Amniotic epithelial cell (primary cell): ENCODE measurements at regions not wholly inside any gene's neighbourhood (a gene's known extent, or its start where the extent isn't known, plus 50 kb on each side); places are given as distances from the start of the nearest gene placed in this dataset.
A peak's percentile ranks its signal among the peaks of the same experiment; 100 is the strongest.

Experiments used
- DNase-seq: peaks from one replicate; pipeline ENCODE4 v3.0.0-alpha.2; 2010; ENCODE audit warnings: low read depth

DNA sequence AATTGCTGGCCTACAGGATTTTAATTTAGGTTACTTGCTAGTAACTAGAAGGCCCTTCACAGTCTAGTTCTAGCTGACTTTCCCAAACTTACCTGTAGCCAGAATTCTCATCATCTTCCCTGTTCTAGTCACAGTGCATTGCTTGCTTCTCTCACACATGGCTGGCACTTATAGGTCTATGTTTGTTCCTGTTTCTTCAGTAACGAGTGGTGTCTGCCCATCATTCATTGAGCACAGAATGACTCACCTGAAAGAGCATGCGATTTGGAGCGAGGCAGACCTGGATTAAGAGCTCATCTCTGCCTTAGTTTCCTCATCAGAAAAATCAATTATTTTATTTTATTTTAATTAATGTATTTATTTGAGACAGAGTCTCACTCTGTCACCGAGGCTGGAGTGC is 201.7 kb upstream of the ANK2 start:
- no peak for DNase-seq

GRCh38 chr4:112848911-112849310 is 200.5 kb upstream of the ANK2 start:
- no peak for DNase-seq

- DNase-seq = no peak
These were observed 196.9 kb upstream of the ANK2 start for GRCh38 chr4:112852601-112853000.

- peak; percentile 4 for DNase-seq
These were observed 195.7 kb upstream of the ANK2 start for GRCh38 chr4:112853662-112854256.

DNA sequence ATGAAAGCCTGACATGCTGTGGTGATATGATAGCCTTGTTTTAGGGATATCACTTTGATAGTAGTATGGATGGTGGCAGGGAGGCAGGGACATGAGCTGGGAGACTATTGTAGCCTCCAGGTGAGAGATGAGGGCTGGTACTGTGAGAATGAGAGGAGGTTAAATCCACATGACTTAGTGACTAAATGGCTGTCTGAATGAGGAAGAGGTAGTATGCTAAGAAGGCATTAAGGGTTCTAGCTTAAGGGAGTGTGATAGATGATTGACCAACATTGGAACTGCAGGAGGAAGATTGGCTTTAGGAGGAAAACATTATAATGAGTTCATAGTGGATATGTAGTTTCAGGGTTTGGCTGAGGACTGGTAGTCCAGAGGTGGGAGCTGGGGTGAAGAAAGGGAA is 195.0 kb upstream of the ANK2 start:
- no peak for DNase-seq

DNA sequence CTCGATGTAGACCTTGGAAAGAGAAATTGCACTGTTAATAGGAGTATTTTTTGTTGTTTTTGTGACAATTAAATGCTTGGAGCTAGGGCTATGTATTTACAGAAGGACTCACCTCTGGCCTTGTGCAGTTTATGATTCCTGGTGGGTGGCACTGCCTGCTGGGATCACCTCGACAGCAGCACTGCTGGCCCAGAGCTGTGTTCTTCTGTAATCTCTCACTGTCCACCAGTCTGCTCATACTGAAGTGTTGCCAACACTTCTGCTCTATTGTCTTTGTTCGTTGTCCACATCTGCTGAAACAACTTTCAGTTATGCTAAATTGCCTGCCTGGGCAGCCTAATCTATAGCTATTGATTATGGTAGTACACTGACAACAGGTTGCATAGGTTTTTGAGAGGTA is 194.4 kb upstream of the ANK2 start:
- DNase-seq = no peak

- DNase-seq = peak; percentile 88
These were observed 192.0 kb upstream of the ANK2 start for GRCh38 chr4:112857461-112857860.

DNA sequence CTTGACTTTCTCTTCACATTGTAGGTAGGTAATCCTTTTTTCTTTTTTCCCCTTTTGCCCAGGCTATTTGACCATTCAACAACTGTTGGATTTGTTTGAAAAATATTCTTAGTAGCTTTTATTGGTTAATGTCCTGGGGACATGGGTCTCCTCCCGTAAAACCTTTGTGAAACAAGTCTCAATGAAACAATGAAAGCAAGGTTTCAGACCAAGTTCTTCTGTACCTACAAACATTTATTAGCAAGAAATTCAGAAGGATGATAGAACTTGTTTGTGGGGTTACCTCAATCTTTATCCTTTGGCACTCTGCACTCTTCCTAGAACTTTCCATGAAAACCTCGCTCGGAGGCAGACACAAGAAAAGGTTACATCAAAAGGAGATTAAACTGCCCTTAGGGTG is 190.7 kb upstream of the ANK2 start:
- DNase-seq = no peak

DNA sequence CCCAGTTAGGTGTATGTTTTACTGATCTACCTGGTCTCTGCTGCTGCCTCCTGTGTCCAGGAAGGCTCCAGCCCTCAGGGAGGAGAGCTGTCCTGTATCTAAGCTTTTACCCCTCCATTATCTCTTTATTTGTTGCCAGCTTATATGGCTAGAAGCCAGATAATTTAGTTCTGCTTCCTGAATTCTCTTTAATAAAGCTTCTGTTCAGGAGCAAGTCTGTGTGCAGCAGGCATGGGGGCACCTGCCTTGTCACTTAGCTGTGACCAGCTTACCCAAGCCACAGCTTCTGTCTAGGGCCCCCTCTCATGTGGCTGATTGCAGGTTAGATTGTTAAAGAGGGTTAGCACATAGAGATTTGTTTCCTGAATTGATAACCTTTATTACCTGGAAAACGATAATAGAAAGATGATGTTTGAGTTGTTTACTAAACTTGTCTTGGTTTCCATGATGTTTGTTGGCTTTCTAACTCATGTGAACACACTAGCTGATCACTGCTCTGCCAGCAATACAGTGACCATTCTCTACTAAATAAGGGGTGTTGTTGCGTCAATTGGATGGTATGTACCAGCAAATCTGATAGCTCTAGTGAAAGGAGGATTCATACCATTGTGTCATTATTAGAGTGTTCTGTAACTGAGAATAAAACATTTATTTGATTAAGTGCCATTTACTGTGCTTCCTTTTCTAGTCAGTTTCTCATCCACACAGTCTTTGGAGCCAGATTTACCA is 189.8 kb upstream of the ANK2 start:
- DNase-seq = no peak

- DNase-seq = no peak
These were observed 188.4 kb upstream of the ANK2 start for GRCh38 chr4:112860830-112861690.

GRCh38 chr4:112861691-112862674 is 187.5 kb upstream of the ANK2 start:
- no peak for DNase-seq

DNA sequence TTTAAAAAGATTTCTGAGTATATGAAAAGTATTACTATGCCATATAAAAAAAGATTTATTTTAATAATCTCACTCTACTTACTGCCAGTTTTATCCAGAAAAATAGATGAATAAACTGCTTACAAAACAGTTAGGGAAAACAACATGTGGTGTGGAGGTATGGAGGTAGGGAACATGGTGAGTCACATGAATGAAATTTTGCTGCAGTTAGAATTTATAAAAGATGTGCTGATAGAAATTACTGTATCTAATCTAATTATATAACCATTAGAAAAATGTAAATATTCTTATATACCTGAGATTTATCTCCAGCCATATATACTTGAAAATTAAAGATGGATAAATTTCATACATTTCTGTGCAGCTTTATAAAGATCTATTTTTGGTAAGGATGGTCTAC is 184.0 kb upstream of the ANK2 start:
- DNase-seq = peak; percentile 35

DNA sequence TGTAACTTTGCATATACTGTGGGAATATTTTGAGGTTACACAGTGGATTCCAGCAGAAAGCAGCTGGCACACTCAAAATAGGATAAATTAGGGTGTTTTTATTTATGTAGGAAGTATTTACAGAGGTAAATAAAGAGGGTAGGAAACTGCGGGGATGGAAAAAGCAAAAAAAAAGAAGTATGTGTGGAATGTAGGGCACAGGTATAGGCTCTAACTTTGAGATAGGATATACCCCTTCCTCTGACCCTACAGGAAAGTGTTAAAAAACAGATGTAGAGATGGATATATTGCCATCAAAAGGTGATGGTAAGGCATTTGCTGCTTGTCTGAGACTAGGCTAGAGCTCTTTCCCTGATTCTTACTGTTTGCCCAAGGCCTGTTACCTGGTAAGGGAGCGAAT is 173.1 kb upstream of the ANK2 start:
- no peak for DNase-seq

- DNase-seq = no peak
These were observed 167.6 kb upstream of the ANK2 start for GRCh38 chr4:112881842-112882241.

DNA sequence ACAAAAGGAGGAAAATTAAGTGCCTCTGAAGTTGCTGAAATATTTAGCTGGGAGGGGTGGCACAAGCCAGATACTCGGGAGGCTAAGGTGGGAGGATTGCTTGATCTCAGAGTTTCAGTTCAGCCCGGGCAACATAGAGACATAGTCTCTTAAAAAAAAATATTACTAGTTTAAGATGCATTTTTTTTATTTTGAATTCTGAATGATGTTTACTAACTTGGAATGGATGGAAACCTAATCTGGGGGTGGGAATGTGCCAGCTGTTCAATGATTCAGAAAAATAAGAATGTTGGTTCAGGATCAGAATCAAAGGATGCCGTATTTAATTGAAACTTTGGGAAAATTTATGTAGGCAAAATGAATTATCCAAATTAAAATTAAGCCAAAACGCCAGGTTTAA is 167.2 kb upstream of the ANK2 start:
- DNase-seq = no peak

DNA sequence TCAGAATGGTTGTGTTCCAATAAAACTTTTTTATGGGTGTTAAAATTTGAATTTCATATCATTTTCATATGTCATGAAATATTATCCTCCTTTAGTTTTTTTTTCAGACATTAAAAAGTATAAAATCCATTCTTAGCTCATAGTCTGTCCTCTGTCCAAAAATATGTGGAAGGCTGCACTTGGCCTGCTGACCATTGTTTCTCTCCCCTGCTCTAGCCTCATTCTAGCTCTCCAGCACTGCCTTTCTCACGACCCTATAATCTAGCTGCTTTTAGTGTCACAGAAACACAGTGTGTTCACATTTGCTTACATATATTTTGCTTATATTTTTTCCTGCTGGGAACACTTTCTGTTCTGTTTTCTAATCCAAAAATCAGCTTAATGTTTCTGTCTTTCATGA is 165.0 kb upstream of the ANK2 start:
- no peak for DNase-seq

- no peak for DNase-seq
These were observed 163.6 kb upstream of the ANK2 start for GRCh38 chr4:112885897-112886296.

DNA sequence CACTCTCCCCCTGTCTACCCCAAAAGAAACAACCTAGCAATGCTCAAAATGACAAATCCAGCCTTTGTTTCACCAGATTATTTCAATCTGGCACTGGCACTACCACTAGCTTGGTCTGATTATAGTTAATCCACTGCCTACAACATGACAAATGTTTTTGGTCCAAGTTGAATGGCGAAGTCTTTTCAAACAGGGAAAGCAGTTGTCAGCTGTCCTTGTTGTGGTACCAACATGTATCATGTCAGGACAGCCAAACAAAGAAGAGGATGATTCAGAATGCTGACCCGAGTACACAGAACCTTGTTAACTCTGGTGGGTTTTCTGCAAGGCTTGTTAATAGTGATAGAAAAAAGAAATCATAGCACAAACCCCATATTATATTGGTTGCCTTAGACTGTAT is 160.8 kb upstream of the ANK2 start:
- DNase-seq = no peak

DNA sequence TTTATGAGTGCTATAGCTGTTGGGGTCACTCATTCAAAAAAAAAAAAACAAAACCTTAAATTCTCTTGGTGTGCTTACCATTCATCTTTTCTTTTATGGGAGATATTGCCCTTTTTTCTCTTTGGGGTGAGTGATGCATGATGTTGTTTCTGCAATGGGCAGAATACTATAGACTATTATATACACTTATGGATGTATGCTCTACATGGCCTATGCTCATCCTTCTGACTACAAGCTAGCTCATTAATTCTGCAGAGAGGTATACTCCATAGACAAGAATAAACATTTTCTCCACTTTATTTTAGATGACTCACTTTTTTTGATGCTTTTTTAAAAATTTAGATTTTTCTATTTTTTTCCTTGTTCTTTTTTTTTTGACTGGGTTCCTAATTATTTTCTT is 160.3 kb upstream of the ANK2 start:
- DNase-seq = no peak

DNA sequence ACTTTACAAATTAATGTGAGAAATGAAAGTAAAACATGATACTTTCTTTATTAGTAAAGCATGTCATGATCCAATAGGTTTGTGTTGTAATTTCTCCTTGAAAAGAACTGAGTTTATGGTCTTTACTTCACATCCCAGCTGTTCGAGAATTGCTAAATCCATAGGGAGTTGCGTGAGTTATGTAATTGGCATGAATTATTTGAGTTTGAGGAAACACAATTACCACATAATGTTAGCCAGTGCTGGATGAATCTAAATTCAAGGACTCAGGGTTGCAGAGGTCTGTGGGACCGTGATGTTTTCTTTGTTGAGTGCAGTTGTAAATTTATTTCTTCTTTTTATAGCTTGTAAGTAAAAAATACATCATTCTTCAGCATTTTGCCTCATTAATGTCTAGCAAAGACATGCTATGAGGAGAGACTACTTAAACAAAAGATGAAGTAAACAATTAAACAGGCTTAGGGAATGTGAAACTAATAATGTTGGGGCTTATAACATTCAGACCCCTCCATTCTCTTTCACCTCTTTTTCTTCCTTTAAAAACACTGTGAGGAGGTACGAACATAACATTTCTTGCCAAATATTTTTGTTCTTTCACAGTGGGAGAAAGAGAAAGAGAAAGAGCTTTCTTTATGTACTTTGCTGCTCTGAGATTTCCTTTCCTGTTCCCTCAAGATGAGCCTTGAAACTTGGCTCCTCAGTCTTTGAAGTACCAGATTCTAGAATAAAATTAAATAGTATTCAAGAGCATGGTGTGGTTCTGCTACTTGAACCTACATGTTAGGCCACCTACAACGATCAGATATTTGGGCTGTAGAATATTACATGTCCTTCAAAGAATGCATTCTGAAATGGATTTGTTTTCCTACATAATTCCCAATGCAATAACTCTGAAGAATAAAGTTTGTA is 159.6 kb upstream of the ANK2 start:
- DNase-seq = peak; percentile 91

GRCh38 chr4:112894480-112894879 is 155.0 kb upstream of the ANK2 start:
- no peak for DNase-seq
